H4 (cell line): ENCODE measurements at regions not wholly inside any gene's neighbourhood (a gene's known extent, or its start where the extent isn't known, plus 50 kb on each side); places are given as distances from the start of the nearest gene placed in this dataset.

ENCODE experiments used
- DNase-seq: peaks from one replicate; pipeline ENCODE4 v3.0.0-alpha.2; 2015; ENCODE audit warnings: low spot score

DNA sequence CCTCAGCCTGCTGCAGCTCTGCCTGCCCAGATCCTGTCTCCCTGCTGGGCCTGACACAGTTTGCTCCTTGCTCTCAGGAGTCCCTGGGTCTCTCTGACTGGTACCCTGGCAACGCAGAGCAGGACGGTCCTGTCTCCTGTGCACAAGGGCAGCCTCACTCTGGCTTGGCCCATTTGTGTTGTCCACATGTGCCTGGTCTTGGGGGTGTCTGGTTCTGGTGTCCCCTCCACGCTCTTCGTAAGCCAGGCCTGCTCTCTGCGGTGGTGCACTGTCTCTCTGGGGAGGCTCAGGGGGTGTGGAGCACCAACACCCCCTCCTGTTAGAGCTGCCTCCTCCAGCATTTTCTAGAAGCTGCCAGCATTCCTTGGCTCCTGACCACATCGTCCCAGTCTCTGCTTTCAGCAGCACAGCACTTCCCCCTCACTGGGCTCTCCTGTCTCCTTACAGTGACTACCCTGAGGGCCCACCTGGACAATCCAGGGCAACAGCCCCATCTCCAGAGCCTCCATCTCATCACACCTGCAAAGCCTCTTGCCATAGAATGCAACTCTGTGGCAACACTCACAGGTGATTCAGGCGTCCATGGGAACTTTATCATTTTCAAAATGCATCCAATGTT lies 235.6 kb upstream of the HS6ST1 start:
- DNase-seq, result no peak

DNA sequence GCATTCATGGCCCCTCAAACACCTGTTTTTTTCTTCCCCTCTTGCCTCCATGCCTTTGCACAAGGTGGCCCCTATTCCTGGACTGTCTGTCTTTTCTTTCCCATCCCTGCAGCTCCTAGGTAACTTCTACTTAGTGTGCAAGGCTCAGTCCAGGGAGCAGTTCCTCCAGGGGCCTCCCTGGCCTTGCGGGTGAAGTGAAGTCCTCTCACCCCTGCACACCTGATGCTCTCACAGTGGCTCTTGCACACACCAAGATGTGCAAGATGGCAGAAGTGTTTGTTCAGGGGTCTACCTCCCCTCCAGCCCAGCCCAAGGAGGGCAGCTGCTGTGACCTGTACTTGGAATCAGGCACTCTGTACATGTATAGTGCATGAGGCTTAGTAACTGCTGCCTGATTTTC lies 236.8 kb upstream of the HS6ST1 start:
- no peak for DNase-seq

DNA sequence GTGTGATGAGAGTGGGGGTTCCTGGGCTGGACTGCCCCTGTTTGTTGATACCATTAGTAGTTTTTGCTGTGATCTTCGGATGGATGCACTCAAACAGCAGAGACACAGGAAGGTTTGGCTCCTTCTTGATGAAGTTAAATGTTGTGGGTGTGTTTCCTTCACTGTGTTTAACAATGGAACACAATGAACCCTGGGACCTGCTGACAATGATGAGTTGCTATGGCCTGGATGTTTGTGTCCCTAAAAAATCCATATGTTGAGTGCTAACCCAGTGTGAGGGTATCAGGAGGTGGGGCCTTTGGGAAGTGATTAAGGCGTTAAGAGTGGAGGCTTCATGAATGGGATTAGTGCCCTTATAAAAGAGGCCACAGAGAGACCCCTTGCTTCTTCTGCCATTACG lies 237.4 kb upstream of the HS6ST1 start:
- DNase-seq, result no peak

DNA sequence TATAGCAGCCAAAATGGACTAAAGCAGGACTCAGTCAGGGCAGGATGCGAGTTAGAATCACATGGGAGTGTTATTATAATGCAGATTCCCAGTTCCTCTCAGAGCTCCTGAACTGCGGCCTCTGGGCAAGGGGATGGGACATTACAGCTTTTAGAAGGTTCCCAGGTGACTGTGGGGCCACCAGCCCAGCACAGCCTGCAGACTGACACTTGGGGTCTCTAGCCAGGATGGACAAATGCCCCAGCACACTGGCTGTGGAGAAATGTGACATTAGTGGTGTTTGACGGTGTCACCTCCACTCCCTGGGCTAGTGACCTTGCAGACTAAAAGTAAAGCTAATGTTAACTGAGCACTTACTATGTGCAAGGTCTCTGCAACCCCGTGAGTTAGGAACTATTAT lies 238.0 kb upstream of the HS6ST1 start:
- DNase-seq, result no peak

DNA sequence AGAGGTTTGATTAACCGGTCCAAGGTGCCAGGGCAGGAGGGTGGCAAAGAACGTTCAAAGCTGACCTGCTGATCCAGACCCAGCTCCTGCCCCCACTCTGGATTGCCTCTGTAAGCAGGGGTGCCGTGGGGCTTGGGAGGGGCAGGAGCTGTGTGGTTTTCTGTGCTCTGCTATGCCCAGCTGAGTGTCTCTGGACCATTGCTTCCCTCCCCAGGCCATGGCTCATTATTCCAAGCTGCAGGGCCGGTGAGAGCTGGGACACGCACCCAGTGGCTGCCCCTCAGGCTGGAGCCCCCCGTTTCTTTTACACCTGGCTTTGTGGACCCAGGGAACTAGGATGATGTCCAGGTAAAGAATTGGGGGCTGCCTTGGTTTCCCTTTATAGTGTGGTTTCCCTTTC lies 238.4 kb upstream of the HS6ST1 start:
- DNase-seq, result no peak

DNA sequence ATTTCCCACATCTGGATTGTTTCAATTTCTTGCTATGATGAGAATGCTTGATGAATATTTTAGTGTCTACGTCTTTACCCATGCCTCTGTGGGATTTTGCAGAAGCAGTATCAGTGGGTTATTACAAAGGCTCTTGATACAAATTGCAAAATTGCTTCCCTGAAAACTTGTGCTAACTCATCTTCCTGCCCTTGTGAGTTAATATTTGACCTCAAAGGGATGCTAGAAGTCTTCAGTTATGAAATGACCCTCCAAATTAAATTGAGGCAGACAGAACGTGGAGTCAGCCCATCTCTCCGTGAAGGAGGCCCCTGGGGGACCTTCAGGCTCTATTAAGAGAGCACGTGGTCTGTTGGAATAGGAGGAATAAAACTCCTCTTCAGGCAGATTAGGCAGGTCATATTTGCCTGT lies 239.2 kb upstream of the HS6ST1 start:
- no peak for DNase-seq

DNA sequence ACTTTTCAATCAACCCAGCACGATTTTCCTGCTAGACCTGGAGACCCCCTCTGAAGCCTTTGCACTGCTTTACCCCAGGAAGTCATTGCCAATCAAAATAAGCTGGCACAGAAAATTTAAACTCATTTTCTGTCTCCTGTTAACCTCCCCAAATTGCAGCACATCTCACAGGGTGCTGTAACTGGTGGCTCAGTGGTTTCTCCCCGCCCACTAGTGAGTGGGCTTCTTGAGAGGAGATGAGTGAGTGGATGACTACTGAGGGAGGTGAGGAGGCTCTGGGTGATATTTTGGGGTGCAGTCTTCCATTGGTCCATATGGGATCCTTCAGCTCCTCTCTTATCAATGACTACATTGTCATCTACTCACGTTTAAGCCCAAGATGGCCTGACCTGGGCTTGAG lies 239.8 kb upstream of the HS6ST1 start:
- DNase-seq, result no peak

DNA sequence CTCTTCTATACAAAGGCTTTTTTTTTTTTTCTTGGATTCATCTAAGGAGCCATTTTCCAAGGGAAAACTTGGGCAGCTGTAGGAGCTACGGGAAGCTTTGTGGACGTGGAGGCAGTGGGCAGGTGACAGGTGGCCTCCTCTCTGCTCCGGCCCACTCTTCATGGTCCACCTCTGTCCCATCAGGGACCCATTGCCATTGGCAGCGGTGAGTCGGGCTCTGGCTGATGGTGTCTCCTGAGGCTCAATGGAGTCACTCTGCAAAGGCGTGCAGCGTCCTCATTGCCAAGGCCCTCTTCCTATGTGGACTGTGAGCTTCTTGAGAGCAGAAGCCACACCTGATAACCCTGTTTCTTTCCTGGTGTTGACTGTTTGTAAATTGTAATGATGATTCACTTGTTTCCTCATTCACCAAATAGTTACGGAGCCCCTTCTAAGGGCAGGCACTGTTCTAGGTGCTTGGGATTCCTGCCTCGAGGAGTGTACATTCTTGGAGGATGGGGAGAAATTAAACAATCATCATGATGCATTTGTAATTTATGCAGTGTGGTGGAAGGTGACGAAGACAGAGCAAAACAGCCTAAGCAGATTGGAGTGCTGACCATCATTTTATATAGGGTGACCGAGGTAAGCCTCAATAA lies 240.3 kb upstream of the HS6ST1 start:
- DNase-seq, result no peak

DNA sequence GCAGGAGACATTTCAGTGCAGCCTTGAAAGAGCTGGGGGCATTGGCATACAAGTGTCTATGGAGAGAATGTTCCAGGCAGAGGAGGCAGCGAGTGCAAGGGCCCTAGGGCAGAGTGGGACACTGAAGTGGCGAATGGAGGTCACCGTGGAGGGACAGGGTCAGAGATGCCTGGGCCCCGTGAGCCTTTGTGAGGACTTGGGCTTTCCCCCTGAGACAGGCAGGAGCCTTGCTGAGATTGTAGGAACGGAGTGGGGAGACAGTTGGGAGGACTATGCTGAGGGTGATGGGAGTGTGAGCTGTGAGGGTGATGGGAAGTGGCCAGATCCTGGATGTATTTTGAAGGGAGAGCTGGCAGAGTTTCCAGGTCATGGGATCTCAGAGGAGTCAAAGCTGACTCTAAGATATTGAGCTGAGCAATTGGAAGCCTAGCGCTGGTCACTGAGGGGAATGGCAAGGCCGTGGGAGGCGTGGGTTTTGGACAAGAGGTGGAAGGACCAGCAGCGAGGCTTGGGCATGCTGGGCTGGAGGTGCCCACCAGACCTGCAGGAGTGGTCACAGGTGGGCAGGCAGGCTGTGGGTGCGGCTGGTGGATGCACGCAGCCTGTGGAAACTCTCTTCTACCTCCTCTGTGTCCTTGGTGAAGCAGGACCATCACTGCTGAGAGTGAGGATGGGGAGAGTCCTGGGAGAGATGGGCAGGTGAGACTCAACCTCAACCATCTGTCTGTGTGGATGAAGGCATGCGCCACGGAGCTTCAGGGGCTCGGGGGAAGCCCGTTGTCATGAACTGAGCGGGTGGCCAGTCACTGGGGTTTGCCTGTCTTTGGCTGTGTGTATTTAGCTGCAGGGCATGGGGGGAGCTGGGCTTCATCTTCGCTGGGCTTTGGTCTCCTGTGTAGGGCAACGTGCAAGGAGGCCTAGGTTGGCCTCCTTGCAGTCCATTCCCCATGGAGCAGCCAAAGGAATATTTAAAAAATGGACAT lies 241.2 kb upstream of the HS6ST1 start:
- no peak for DNase-seq

DNA sequence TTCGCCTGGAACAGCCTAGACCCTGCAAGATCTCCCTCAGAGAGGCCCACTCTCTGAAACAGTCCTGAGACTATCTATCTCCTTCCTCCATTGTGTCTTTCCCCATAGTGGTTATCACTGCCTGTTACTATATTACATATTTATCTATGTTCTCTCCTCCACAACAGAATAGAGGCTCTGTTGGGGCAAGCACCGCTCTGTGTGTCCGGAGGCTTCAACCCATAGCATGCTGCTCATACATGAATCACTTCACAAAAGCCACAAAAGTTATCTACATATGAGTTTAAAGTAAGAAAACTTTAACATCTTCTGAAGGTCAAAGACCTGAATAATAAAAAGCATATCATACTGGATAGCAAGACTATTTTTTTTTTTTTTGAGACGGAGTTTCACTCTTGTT lies 242.1 kb upstream of the HS6ST1 start:
- no peak for DNase-seq

DNA sequence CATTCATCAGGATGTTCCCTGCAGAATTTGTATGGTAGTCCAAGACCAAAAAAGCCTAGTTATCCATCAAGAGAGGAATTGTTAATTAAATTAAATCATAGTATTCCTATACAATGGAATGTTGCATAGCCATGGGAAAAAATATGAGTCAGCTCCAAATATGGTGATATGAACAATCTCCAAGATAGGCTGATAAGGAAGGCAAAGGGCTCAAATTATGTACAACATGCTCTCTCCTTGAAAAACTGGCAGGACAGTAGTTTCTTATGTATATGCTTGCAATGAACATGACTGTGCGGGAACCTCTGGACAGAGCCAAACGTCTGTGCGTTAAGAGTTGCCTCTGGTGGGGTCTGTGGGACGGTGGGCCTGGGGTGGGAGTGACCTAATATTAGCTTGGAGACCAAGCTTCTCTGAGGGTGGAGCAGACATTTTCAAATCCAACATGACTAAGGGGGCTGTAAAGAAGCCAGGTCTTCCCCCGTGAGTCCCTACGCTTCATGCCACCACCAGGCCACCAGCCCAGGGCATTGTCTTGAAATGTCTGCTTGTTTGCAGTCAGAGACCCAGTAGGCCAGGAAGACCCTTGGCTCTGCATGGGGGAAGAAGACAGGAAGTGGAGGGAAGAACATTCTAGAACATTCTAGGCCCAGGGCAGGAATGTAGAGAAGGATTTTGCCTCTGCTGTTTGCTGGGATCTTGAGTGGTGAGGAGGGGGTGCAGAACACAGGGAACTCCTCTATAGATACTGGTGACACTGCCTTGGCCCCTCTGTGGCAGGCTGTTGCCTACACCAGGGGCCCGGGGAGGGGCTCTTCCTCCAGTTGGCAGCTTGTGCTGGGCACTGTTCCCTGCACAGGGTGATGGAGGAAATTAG lies 244.0 kb upstream of the HS6ST1 start:
- DNase-seq, result no peak

DNA sequence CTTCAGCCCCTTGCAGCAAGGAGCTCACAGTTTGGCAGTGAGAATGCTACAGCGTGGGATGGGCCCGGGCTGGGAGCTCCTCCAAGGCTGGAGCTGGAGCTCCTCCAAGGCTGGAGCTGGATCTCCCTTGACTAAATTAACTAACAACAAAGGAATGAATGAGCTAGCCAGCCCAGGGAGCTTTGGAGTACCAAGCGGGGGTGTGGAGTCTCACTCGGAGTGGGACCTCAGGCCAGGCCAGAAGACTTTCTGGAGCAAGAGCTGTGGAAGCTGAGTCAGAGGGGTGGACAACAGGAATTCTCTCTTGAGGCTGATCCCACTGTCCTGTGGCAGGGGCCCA lies 244.7 kb upstream of the HS6ST1 start:
- no peak for DNase-seq

DNA sequence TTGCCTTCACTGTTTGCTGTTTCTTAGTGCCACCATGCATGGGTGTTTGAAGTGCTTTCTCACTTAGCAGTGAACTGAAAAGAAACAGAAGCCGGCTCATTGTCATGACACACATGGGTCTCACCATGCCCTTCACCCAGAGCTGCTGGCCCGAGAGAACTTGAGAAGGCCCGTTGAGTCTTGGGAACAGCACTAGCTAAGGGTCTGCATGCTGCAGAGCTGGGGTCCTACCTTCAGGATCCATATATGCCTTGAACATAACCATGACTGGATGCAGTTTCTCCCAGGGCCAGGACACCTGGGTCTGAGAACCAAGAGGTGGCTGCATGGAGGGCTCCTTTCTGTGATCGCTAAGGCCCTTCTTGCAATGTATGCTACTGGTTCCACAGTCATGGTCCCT lies 245.5 kb upstream of the HS6ST1 start:
- no peak for DNase-seq

DNA sequence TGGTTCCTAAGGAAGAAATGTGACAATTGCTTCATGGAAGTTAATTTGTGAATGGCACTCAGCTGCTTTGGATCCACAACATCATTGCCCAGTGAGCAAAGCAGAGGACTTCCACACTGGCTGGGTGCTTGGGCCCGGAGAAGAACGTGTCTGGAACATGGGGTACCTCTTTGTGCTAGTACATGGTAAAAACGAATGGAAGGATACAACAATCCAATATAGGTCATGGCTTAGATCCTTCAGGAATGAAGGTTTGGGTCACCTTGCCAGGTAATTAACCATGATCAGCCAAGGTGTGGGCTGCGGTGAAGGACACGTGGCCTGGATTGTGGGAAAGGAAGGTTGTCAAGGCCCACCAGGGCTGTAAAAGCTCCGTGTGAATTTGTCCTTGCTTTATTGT lies 245.9 kb upstream of the HS6ST1 start:
- DNase-seq, result no peak

DNA sequence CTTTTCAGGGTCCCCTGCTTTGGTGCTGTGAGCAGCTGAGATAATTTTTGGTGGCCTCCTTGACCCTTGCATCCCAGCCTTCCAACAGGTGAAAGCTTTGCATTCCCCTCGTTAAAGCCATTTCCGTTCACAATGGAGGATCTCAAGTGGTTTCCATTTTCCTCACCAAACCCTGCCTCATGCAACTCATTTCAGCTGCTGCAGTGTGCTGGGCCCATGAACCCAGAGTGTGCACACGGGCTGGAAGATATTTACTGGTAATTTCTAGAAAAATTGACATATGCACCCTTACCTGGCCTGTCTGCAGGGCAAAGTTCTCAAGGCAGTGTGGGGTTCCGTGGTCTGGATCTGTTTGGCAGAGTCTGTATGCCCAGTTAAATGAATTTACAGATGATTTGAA lies 246.8 kb upstream of the HS6ST1 start:
- DNase-seq, result no peak

DNA sequence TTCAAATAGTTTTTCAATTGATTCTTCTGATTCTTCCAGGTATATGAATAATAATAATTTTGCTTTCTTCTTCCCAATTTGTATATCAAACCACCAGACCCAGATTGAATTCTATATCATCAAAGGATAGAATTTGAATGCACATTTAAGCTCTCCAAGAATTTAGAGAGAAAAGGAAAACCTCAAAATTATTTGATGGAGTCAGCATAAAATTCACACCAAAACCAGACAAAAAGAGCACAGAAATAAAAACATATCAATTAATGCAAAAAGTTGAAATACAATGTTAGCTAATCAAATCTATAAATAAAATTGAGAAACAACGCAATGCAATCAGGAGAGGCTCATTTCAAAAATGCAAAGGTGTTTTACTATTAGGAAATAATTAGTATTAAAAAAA lies 248.0 kb upstream of the HS6ST1 start:
- DNase-seq, result no peak

DNA sequence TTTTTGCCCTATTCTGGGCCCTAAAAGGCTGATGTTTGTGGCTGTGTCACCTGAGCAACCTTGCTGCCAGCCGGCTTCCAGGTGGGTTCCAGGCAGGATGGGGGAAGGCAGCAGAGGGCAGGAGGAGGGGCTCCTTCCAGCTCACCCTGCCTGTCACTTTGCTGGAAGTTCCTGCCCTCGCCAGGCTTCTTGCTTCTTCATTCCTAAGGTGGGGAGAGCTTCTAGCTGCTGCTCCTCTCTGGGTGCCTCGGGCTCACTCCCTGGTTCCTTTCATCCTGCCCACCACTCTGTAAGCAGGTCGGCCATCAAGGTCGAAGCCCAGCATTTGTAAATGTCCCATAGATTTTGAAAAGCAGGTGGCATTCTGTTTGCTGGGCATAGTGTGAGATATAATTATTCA lies 249.4 kb upstream of the HS6ST1 start:
- DNase-seq, result no peak

DNA sequence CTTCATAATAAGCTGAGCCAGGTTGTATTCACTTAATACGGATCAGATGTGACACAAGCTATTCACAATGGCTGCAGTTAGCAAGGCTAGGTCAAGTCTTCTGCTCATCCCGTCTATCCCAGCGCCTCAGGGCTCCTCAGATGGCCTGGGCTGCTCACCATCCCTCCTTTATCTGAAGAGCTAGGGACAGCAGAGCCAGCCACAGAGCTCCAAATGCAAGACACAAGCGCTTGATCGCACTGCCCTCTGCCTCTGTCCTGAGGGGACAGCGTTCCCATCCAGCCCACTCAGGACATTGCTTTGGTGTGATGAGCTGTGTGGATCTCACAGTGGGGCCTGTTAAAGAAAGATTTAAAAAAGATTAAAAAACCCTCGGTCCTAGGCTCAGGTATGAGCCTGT lies 254.4 kb upstream of the HS6ST1 start:
- no peak for DNase-seq

DNA sequence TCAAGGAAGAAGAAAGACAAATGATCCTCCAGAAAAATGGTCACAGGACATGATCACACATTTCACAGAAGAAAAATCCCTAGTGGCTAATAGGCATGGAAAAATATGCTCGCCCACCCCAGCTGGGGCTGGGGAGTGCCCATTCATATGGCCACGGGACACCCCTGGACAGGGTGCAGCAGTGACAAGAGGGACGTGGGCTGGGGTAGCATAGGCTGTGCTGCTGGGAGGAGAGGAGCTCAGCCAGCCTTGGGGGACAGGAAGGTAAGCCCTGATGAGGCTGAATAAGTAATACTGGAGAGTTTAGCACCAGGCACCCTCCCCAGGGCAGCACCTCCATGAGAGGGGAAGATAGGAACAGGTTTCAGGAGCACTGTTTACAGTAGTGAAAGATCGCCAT lies 254.9 kb upstream of the HS6ST1 start:
- DNase-seq, result no peak

DNA sequence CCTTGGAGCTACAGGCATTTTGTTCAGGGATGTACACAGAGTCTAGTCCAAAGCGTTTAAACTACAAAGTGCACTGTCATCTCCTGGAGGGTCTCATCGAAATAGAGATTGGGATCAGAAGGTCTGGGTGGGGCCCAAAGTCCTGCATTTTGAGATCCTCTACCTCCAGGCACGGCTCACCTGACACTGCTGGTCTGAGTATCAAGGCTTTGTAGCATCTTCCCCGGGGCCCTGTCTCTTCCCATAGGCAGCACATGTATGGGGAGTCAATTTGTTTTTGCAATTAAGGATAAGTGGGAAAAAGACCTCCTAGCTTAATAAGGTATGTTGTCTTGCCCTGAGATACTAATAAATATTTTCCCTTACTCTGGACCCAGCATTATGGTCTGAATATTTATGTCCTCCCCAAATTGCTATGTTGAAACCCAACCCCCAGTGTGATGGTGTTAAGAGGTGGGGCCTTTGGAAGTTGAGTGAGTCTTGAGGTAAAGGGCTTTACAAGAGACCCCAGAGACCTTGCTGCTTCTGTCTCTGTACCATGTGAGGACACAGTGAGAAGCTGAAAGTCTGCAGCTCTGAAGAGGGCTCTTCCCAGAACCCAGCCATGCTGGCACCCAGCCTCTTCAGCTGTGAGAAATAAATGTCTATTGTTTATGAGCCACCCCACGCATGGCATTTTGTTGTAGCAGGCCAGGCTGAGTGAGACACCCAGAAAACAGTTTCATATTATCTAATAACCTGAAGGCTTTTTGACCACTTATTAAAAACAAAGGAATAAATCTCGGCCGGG lies 258.7 kb upstream of the HS6ST1 start:
- no peak for DNase-seq
